Fibroblast of gingiva (primary cell): ENCODE measurements at regions not wholly inside any gene's neighbourhood (a gene's known extent, or its start where the extent isn't known, plus 50 kb on each side); places are given as distances from the start of the nearest gene placed in this dataset.

Experiments
- DNase-seq: peaks from one replicate; pipeline ENCODE4 v3.0.0-alpha.2; 2011; ENCODE audit warnings: low read depth

GRCh38 chr3:193989186-193989585 is 146.8 kb upstream of the HES1 start:
- DNase-seq, result no peak

- no peak for DNase-seq
Measured at GRCh38 chr3:193991666-193992424, 144.1 kb upstream of the HES1 start.

DNA sequence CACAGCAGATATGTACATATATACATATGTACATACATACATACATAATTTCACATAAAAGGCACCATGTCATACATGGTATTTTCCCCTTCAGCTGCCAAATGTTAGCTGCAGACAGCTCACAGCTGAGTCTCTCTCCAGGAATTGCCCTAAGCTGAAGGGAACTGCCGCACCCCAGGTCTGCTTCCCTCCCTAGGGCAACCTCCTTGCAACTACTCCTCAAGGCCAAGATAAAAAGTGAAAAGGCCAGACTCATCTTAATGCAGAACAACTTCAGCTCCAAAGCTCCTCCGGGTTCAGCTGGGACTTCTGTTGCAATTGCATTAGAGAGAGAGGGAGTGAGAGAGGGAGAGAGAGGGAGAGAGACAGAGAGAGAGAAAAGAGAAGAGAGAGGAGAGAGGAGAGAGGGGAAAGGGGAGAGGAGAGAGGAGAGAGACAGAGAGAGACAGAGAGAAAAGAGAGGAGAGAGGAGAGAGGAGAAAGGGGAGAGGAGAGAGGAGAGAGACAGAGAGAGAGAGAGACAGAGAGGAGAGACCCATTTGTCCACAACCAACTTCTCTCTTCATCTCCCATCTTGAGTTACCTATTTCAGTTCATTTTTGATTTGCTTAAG is 143.4 kb upstream of the HES1 start:
- DNase-seq, result no peak

GRCh38 chr3:193996221-193996620 is 139.7 kb upstream of the HES1 start:
- no peak for DNase-seq

- DNase-seq, result no peak
Measured at GRCh38 chr3:193996641-193997089, 139.3 kb upstream of the HES1 start.

DNA sequence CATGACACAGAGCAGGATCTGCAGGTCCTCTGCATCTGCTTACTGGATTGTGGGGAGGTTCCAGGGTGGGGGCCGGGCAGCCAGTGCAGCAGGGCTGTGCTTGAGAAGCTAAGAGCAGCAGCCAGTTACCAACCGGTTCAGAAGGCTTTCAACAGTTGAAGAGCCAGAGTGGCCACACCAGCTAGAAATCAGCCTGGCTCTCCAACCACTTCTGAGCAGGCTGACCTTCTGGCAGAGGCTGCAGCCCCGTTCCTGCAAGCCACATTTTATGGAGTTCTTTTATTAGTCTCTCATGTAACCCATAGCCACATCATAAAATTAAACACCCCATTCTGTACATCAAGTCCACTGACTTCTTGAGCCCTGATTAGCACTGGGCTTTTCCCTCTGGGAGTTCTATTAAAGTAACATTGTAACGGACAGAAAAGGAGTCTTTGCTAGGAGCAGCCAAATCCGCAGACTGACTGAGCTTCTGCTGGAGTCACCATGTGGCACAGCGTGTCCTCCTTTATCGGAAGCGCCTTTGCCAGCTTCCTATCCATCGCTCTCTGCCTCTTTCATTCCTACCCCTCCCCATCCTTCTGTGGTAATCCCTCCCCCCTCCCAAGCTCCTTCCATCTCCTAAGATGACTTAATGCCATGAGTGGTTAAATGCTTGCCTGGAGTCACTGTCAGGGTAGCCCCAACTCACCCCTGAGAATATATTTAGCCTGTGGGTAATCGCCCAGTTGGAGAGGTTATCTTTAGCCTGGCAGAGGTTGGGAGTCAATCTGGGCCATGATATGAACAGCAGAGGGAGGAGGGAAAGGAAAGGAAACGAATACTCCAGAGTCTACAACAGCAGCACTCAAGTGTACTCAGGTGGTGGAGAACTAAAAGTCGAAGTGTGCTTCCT is 138.5 kb upstream of the HES1 start:
- DNase-seq, result no peak

DNA sequence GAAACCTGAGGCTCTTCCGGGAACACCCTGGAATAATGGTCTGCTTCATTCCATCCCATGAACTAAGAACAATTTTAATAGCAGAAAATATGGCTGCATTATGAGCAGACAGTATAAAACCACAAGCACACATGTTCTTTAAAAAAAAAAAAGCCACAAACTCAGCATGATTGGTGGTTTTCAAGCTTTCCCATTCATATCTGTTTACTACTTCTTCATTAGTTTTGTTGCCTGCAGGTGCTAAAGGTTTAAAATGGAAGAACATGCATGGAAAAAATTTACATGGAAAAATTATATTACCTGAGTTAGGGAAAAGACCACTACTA is 137.9 kb upstream of the HES1 start:
- no peak for DNase-seq

GRCh38 chr3:193998628-193999195 is 137.2 kb upstream of the HES1 start:
- no peak for DNase-seq

- no peak for DNase-seq
Measured at GRCh38 chr3:194000100-194000499, 135.8 kb upstream of the HES1 start.

DNA sequence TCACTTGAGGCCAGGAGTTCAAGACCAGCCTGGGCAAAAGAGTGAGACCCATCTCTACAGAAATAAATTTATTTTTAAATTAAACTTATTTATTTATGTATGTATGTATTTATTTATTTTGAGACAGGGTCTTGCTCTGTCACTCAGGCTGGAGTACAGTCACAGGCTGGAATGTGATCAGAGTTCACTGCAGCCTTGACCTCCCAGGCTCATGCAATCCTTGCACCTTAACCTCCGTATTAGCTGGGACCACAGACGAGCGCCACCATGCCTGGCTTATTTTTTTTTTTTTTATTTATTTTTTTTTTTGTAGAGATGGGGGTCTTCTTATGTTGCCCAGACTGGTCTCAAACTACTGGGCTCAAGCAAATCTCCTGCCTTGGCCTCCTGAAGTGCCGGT is 135.2 kb upstream of the HES1 start:
- DNase-seq, result no peak

DNA sequence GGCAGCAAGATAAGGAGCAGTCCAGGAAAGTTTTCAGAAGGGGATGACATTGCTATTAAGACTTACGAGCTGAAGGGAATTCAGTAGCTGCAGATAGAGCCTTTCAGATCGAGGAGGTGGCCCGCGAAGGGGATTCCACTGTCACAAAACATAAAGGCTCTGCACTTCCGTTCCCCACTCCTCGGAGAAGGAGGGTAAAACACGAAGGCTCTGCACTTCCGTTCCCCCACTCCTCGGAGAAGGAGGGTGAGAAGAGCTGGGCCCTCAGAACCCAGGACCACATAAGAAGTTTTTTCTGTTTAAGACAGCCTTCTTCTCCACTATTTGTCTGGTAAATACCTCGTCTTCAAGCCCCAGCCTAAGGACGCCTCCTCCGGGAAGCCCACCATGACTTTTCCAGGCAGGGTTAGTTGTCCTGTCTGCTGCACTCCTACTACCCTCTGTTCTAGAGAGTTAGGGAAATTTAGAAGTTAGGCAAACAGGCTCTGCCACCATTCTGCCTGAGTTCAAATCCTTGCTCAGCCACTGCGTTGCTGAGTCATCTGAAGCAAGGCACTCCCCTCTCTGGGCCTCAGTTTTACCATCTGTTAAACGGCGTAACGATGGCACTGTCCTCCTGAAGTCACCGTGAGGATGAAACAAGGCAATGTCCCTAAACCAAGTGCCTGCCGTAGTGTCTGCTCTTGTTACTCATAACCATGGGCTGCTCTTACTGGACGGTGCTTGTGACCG is 134.1 kb upstream of the HES1 start:
- DNase-seq, result no peak

GRCh38 chr3:194003114-194004057 is 132.6 kb upstream of the HES1 start:
- DNase-seq, result peak; percentile 85

DNA sequence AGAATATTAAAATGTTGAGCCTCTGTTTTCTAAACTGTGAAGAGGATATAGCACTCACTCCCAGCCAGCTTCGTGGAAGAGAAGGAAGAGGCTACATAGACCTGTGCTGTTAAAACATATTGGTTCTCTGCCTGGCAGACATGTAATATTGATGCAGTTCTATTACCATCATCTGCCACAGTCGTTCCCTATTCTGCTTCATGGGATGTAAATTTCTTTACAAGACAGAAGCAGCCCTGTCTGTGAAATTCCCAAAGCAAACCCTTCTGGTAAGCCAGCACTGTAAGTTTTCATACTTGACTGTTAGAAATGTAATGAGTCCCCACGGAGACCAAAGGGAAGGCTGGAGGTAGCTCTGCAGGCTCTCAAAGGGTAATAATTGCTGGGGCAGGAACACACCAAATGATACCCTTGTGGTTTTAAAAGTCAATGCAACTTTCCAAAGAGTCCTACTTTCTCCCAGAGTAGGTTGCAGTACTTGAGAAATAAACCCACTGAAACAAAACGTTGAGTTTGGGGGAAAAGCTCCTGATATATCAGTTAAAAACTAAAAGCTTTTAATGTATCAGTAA is 129.9 kb upstream of the HES1 start:
- no peak for DNase-seq

GRCh38 chr3:194007592-194008337 is 128.2 kb upstream of the HES1 start:
- DNase-seq, result no peak

GRCh38 chr3:194009019-194009418 is 126.9 kb upstream of the HES1 start:
- DNase-seq, result no peak

DNA sequence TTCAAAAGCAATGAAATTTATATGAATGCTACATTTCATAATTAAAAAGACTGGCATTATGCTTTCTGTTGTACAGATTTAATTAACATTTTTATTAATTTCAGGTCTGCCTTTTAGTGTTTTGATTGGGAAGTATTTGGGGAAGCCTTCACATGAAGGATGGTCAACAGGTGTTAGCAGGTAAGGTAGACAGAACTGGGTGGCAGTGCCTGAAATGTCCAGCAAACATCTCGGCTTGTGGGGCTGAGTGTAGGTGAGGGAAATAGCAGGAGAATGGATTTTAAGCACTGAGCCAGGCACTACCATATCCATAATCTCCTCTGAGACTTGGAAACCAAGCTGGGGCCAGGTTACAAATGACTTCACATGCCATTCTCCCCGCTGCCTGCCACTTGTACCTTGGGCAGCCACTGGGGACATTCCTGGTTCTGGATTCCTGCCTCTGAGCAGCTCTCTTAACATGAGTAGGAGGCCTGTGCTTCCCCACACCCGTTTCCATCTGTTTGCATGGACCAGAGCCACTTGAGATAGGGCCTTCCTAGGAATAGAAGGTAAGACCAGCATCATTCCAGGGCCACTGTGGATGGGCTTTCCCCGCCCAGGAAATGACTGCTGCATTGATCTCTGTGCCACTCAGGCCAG is 125.9 kb upstream of the HES1 start:
- DNase-seq, result no peak

DNA sequence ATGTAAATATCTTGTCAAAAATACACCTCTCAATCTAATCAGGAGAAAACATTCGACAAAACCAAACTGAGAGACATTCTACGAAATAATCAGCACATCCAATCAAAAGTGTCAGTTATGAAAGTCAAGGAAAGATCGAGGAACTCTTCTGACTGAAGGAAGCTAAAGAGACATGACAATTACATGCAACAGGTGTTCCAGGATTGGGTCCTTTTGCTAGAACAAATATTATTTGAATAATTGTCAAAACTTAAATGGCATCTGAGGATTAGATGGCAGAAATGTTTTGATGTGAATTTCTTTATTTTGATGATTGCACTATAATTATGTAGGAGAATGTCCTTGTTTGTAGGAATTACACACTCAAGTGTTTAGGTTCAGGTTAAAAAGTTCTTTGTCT is 124.1 kb upstream of the HES1 start:
- DNase-seq, result no peak

DNA sequence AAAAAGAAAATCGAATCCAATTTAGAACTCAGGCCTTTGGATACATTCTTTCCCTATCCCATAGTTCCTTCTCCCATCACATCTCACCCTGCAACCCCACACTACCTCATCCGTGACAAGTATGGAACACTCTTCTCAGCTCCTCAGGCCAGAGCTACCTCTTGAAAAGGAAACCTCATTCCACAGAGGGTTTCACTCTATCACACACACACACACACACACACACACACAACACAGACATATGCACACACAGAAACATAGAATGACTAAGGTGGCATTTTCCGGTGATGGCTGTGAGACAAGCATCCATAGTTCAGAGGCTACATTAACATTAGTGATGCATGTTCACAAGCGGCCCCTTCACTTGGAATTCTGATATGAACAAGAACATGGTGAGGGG is 122.0 kb upstream of the HES1 start:
- DNase-seq, result no peak

- DNase-seq, result no peak
Measured at GRCh38 chr3:194014756-194015155, 121.2 kb upstream of the HES1 start.
